Kasumi-1 (cell line): ENCODE measurements at regions not wholly inside any gene's neighbourhood (a gene's known extent, or its start where the extent isn't known, plus 50 kb on each side); places are given as distances from the start of the nearest gene placed in this dataset.

ENCODE experiments used
- DNase-seq, 2 experiments: peaks; one replicate each; lab custom pipeline; 2025; lab: John Stamatoyannopoulos, UW

GRCh38 chr5:53364061-53364460 is 116.4 kb upstream of the FST start:
- DNase-seq: no peak

DNA sequence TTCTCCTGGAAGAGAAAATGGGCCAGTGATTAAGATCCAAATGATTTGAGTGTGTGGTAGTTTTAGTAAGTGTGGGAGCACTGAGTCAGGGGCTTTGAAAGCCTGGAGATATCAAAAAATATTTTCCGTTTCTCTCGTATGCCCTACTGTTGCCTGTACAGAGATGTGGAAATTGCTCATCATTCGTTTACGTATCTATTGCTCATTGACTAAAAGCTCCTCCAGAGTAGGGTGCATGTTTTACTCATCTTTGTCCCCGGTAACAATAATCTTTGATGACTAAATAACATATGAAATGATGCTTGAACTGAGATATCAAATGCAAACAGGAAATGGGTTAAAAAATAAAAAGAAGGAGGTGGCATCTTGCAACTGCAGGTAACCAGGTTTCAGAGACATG is 114.2 kb upstream of the FST start:
- no peak for DNase-seq

DNA sequence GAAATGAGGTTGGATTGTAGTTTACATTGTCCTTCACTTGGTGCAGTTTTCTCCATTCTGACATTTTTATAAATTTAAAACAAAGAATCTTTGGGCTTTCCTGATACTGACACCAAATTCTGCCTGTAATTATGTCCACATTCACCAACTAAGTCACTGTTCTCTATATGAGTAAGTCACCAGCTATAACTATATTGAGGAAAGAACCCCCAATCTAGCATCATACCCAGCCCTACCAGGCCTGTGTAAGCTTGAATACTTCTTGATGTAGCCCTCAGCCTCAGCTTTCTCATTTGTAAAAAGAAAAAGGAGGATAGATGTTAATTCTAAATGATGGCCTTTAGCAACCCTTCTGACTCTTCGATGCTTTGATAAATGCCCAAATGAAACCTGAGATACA is 112.7 kb upstream of the FST start:
- no peak for DNase-seq

GRCh38 chr5:53368516-53368915 is 111.9 kb upstream of the FST start:
- DNase-seq: no peak

DNA sequence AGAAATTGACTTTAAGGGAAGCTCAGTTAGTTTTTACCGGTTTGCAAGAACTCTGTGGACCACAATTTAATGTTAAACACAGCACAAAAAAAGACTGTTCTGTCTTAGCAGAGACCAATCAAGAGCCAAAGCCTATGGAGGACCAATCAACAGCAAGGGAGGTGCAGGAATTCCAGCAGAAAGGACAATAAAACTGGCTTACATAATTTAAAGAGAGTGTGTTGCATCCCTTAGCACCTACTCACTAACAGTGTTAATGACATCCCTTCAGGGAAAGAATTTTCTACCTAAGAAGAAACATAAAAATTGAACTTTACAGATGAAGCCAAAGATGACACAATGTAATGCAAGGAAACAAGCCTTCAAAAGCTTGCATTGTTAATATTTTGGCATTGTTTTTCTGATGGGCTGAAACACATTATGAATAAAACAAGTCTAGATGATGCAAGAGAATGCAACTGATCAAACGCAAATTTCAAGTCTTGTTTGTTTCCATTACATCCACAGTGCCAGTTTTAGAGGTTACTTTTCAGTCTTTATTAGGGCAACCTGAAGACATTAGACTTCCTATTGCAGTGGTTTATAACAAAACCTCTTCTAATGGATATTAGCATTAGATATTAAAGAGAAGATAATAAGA is 111.3 kb upstream of the FST start:
- DNase-seq: no peak

- no peak for DNase-seq
These were observed 110.7 kb upstream of the FST start for GRCh38 chr5:53369681-53370080.

DNA sequence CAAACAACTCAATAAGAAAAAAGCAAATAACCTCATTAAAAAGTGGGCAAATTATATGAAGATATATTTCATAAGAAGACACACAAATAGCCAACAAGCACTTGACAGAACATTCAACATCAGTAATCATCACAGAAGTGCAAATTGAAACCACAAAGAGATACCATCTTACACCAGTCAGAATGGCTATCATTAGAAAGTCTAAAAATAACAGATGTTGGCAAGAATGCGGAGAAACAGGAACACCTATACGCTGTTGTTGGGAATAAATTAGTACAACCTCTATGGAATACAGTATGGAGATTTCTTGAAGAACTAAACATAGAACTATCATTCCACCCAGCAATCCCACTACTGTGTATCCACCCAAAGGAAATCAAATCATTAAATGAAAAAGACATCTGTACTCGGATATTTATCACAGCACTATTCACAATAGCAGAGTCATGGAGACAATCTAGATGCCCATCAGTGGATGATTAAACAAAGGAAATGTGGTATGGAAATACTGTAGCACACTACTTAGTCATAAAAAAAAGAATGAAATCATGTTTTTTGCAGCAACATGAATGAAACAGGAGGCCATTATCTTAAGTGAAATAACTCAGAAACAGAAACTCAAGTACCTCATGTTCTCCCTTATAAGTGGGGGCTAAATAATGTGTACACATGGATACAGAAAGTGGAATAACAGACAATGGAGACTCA is 106.8 kb upstream of the FST start:
- DNase-seq: no peak

- no peak for DNase-seq
These were observed 103.6 kb upstream of the FST start for GRCh38 chr5:53376853-53377252.

DNA sequence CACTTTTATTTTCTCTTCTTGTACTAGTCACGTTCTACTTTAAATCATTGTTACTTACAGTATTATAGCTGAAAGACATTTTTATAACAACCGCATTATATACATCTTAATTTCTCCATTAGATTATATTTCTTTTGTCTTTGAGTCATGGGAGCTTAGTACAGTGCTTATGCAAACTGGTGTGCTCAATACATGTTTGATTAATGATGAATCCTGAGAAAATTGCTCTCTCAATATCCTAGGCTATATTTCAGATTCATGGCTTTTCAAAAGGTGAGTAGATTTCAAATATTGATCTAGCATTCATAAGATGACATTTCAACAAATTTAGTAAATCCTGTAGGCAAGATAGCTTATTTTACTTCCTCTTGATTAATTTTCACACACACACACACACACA is 102.2 kb upstream of the FST start:
- no peak for DNase-seq

- no peak for DNase-seq
These were observed 101.7 kb upstream of the FST start for GRCh38 chr5:53378590-53379247.

DNA sequence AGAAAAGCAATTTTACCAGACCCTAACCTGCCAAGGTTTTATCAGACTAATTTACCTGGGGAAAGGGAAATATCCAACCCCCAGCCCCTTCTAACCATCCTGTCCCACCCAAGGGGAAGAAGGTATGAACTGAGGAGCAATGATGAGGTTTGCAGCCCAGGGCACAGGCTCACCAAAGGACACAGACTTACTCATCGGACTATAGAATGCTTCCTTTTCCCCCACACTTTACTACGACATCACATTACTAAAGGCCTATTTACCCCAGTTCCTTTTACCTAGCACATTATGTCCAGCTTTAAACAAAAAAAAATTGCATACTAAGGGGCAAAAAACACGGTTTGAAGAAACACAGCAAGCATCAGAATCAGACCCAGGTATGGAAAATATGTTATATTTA is 94.1 kb upstream of the FST start:
- no peak for DNase-seq

- no peak for DNase-seq
These were observed 91.3 kb upstream of the FST start for GRCh38 chr5:53389093-53389492.

- DNase-seq: no peak
These were observed 88.4 kb upstream of the FST start for GRCh38 chr5:53392073-53392472.

- no peak for DNase-seq
These were observed 85.6 kb upstream of the FST start for GRCh38 chr5:53394808-53395207.

DNA sequence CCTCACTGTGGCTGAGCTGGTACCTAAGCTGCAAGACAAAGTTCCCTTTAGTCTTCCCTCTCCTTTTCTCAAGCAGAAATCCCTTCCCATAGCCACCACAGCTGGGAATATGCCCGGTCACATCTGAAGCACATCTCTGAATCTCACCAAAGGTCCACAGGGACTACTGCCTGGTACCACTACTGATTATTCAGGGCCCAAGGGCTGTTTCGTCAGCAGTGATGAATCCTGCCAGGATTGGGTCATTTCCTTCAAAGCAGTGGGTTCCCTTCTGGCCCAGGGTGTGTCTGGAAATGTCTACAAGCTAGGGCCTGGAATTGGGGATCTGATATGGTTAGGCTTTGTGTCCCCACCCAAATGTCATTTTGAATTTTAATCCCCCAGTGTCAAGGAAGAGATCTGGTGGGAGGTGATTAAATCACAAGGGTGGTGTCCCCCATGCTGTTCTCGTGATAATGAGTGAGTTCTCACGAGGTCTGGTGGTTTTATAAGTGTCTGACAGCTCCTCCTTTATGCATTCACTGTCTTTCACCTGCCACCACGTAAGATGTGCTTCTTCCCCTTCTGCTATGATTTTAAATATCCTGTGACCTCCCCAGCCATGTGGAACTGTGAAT is 83.2 kb upstream of the FST start:
- DNase-seq: no peak

- DNase-seq: no peak
These were observed 82.6 kb upstream of the FST start for GRCh38 chr5:53397845-53398244.

- no peak for DNase-seq
These were observed 80.3 kb upstream of the FST start for GRCh38 chr5:53399926-53400697.

DNA sequence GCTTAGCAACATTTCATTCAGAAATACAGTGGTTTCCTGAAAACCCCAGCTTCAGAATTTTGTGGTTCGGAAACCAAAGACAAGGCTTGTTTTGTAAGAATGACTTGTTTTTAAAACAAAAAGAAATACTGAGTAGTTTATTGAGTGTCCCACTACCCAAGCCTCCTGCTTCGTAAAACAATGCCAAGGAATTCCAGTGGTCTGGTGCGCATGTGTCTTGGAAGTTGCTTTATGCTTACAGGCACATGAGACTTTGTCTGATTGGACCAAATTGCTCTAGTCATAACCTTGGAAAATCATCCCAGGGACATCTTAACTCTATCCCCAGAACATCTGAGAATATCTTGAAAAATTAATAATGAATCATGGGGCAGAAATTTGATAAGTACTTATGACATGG is 77.1 kb upstream of the FST start:
- DNase-seq: no peak

DNA sequence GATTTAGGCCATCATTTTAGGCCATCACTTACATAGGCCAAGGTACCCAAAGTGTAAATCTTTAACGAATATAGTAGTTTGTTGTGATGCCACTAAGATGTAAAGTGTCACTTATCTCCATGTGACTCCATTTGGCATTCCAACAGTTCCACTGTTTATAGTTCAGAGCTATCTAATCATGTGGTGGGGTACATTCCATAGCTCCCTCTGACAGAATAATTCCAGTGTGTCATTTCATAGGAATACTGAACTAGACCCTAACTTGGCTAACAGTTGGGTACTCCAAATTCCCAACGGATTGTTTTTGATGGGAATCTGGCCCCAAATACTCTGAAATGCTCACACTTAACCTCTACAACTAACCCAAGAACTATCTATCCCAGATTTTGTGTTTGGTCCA is 76.7 kb upstream of the FST start:
- no peak for DNase-seq

DNA sequence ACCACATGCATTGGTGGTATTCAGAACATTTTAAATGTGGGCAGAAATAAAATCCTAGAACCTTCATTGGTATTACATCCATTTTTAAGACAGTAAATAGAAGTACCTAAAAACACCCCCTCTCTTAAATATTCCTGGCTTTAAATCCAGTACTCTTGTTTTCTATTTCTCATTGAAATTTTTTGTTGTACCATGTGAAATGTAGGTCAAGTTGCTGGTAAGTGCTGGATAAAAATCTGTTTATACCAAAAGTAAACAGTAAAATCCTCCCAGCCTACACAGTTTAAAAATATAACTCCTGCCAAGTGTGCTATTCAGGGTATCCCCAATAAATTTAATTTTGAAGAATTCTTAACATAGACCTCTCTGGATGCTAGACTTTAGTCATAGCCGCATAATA is 75.0 kb upstream of the FST start:
- DNase-seq: no peak

- DNase-seq: no peak
These were observed 73.7 kb upstream of the FST start for GRCh38 chr5:53406630-53407316.

- no peak for DNase-seq
These were observed 73.1 kb upstream of the FST start for GRCh38 chr5:53407373-53407772.
